ENCODE measurements at regions not wholly inside any gene's neighbourhood (a gene's known extent, or its start where the extent isn't known, plus 50 kb on each side); places are given as distances from the start of the nearest gene placed in this dataset.

DNA sequence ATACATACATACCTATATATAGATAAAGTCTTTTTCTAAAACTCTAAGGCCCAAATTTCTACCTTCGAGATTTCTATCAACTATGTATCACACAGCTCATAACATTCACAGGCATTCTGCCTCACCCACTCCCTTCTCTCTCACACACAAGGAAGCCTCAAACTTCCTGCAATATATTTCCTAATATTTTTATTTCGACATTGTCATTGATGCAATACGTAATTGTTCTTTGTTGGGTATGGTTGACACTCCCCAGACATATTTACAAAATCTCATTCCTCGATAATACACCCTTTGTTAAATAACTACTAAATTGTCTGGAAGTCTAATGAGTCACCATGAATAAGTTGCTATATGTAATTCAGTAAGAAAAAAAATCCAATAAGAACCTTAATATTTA, 143.5 kb downstream of the HNRNPD start:
- TF ChIP-seq, protein P1, sequence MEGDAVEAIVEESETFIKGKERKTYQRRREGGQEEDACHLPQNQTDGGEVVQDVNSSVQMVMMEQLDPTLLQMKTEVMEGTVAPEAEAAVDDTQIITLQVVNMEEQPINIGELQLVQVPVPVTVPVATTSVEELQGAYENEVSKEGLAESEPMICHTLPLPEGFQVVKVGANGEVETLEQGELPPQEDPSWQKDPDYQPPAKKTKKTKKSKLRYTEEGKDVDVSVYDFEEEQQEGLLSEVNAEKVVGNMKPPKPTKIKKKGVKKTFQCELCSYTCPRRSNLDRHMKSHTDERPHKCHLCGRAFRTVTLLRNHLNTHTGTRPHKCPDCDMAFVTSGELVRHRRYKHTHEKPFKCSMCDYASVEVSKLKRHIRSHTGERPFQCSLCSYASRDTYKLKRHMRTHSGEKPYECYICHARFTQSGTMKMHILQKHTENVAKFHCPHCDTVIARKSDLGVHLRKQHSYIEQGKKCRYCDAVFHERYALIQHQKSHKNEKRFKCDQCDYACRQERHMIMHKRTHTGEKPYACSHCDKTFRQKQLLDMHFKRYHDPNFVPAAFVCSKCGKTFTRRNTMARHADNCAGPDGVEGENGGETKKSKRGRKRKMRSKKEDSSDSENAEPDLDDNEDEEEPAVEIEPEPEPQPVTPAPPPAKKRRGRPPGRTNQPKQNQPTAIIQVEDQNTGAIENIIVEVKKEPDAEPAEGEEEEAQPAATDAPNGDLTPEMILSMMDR (IDR thresholded peaks at IDR 0.05; ENCODE audit: control extremely low read depth in 1 of 3, insufficient read depth in 1 of 3, low read depth in 1 of 3, low read length in 3 of 3), result no peak
- TF ChIP-seq POLR2A (IDR thresholded peaks at IDR 0.05; ENCODE audit: control extremely low read depth in 1 of 2, low read depth in 2 of 2, low read length in 2 of 2), result no peak
- TF ChIP-seq RFX5 (IDR thresholded peaks at IDR 0.05; ENCODE audit: borderline replicate concordance, low read depth, low read length), result no peak
- TF ChIP-seq CEBPB (IDR thresholded peaks at IDR 0.05; ENCODE audit: low read depth, low read length), result no peak
- no peak for TF ChIP-seq JUN (IDR thresholded peaks at IDR 0.05; ENCODE audit: low read depth, low read length)
- TF ChIP-seq POLR2AphosphoS5 (IDR thresholded peaks at IDR 0.05; ENCODE audit: low read depth, low read length), result no peak
- no peak for TF ChIP-seq RAD21 (IDR thresholded peaks at IDR 0.05 in 1 of 2, conservative IDR thresholded peaks at IDR 0.05 in 1 of 2; ENCODE audit: low read depth in 2 of 2, low read length in 2 of 2)

All from H1 (cell line).